ENCODE measurements at regions not wholly inside any gene's neighbourhood (a gene's known extent, or its start where the extent isn't known, plus 50 kb on each side); places are given as distances from the start of the nearest gene placed in this dataset.
A peak's percentile ranks its signal among the peaks of the same experiment; 100 is the strongest.

GRCh38 chr14:71468701-71469100 is 463.5 kb upstream of the RGS6 start:
- H3K4me3 ChIP-seq (ENCODE audit: low read length): no peak overlapping the region
- H3K27me3 ChIP-seq (ENCODE audit: insufficient read depth, low read length): no peaks in the 10 kb centered on the region
- WGBS: 100% methylated on average over 1 of the region's 1 CpG
- H3K9me3 ChIP-seq (ENCODE audit: insufficient read depth, low read depth, low read length): no peaks in the 10 kb centered on the region
- H3K27ac ChIP-seq (ENCODE audit: low read depth, low read length): no peak overlapping the region
- H3K9ac ChIP-seq (ENCODE audit: low read depth, low read length): no peak overlapping the region
- H3K36me3 ChIP-seq (ENCODE audit: insufficient read depth, low read length): no peaks in the 10 kb centered on the region
- peaks cover 9% of the 10 kb centered on the region for H3K4me1 ChIP-seq (ENCODE audit: insufficient read depth, low read length)

GRCh38 chr14:71469643-71470335 is 462.4 kb upstream of the RGS6 start:
- 93% methylated on average over 6 of the region's 6 CpGs for WGBS
- no peaks in the 10 kb centered on the region for H3K9me3 ChIP-seq (ENCODE audit: insufficient read depth, low read depth, low read length)
- no peak overlapping the region for H3K4me3 ChIP-seq (ENCODE audit: low read length)
- H3K27me3 ChIP-seq (ENCODE audit: insufficient read depth, low read length): no peaks in the 10 kb centered on the region
- H3K9ac ChIP-seq (ENCODE audit: low read depth, low read length): no peak overlapping the region
- no peak overlapping the region for H3K27ac ChIP-seq (ENCODE audit: low read depth, low read length)
- H3K36me3 ChIP-seq (ENCODE audit: insufficient read depth, low read length): no peaks in the 10 kb centered on the region
- peaks cover 16% of the 10 kb centered on the region for H3K4me1 ChIP-seq (ENCODE audit: insufficient read depth, low read length)

- H3K27ac ChIP-seq (ENCODE audit: low read depth, low read length): no peak overlapping the region
- H3K9me3 ChIP-seq (ENCODE audit: insufficient read depth, low read depth, low read length): no peaks in the 10 kb centered on the region
- peaks cover 16% of the 10 kb centered on the region for H3K4me1 ChIP-seq (ENCODE audit: insufficient read depth, low read length)
- no peaks in the 10 kb centered on the region for H3K27me3 ChIP-seq (ENCODE audit: insufficient read depth, low read length)
- H3K36me3 ChIP-seq (ENCODE audit: insufficient read depth, low read length): no peaks in the 10 kb centered on the region
- H3K4me3 ChIP-seq (ENCODE audit: low read length): no peak overlapping the region
- H3K9ac ChIP-seq (ENCODE audit: low read depth, low read length): no peak overlapping the region
- 98% methylated on average over 5 of the region's 6 CpGs for WGBS
These were observed 460.4 kb upstream of the RGS6 start for GRCh38 chr14:71471634-71472355.

GRCh38 chr14:71472356-71473340 is 459.6 kb upstream of the RGS6 start:
- Histone ChIP-seq H3K9ac (ENCODE audit: low read depth, low read length) (no peak overlapping the region), H3K27ac (ENCODE audit: low read depth, low read length) (no peak overlapping the region), H3K36me3 (ENCODE audit: insufficient read depth, low read length) (no peaks in the 10 kb centered on the region), H3K9me3 (ENCODE audit: insufficient read depth, low read depth, low read length) (no peaks in the 10 kb centered on the region), H3K4me1 (ENCODE audit: insufficient read depth, low read length) (peaks cover 16% of the 10 kb centered on the region), H3K4me3 (ENCODE audit: low read length) (no peak overlapping the region), H3K27me3 (ENCODE audit: insufficient read depth, low read length) (no peaks in the 10 kb centered on the region)
- 91% methylated on average over 3 of the region's 4 CpGs for WGBS

GRCh38 chr14:71473843-71474242 is 458.4 kb upstream of the RGS6 start:
- Histone ChIP-seq H3K4me1 (ENCODE audit: insufficient read depth, low read length) (peaks cover 24% of the 10 kb centered on the region), H3K4me3 (ENCODE audit: low read length) (no peak overlapping the region), H3K27me3 (ENCODE audit: insufficient read depth, low read length) (no peaks in the 10 kb centered on the region), H3K9me3 (ENCODE audit: insufficient read depth, low read depth, low read length) (no peaks in the 10 kb centered on the region), H3K27ac (ENCODE audit: low read depth, low read length) (no peak overlapping the region), H3K9ac (ENCODE audit: low read depth, low read length) (no peak overlapping the region), H3K36me3 (ENCODE audit: insufficient read depth, low read length) (no peaks in the 10 kb centered on the region)
- 88% methylated on average over 2 of the region's 2 CpGs for WGBS

GRCh38 chr14:71474301-71475265 is 457.6 kb upstream of the RGS6 start:
- Histone ChIP-seq H3K4me3 (ENCODE audit: low read length) (no peak overlapping the region), H3K9me3 (ENCODE audit: insufficient read depth, low read depth, low read length) (no peaks in the 10 kb centered on the region), H3K27ac (ENCODE audit: low read depth, low read length) (no peak overlapping the region), H3K27me3 (ENCODE audit: insufficient read depth, low read length) (no peaks in the 10 kb centered on the region), H3K4me1 (ENCODE audit: insufficient read depth, low read length) (peaks cover 26% of the 10 kb centered on the region), H3K36me3 (ENCODE audit: insufficient read depth, low read length) (no peaks in the 10 kb centered on the region), H3K9ac (ENCODE audit: low read depth, low read length) (no peak overlapping the region)
- WGBS: 89% methylated on average over 4 of the region's 4 CpGs

- Histone ChIP-seq H3K27ac (ENCODE audit: low read depth, low read length) (no peak overlapping the region), H3K9ac (ENCODE audit: low read depth, low read length) (no peak overlapping the region), H3K4me3 (ENCODE audit: low read length) (no peak overlapping the region), H3K4me1 (ENCODE audit: insufficient read depth, low read length) (peaks cover 29% of the 10 kb centered on the region), H3K27me3 (ENCODE audit: insufficient read depth, low read length) (no peaks in the 10 kb centered on the region), H3K9me3 (ENCODE audit: insufficient read depth, low read depth, low read length) (no peaks in the 10 kb centered on the region), H3K36me3 (ENCODE audit: insufficient read depth, low read length) (no peaks in the 10 kb centered on the region)
- whole genome bisulfite sequencing: 98% methylated on average over 5 of the region's 5 CpGs
These were observed 456.3 kb upstream of the RGS6 start for GRCh38 chr14:71475916-71476315.

- H3K27me3 ChIP-seq (ENCODE audit: insufficient read depth, low read length): no peaks in the 10 kb centered on the region
- 80% methylated on average over 4 of the region's 4 CpGs for WGBS
- H3K36me3 ChIP-seq (ENCODE audit: insufficient read depth, low read length): no peaks in the 10 kb centered on the region
- H3K9ac ChIP-seq (ENCODE audit: low read depth, low read length): no peak overlapping the region
- H3K4me3 ChIP-seq (ENCODE audit: low read length): no peak overlapping the region
- H3K4me1 ChIP-seq (ENCODE audit: insufficient read depth, low read length): peaks cover 36% of the 10 kb centered on the region
- H3K9me3 ChIP-seq (ENCODE audit: insufficient read depth, low read depth, low read length): no peaks in the 10 kb centered on the region
- 0 out of 2 replicates have a peak overlapping the region, but pooled peaks have one; percentile 31 for H3K27ac ChIP-seq (ENCODE audit: low read depth, low read length)
These were observed 453.7 kb upstream of the RGS6 start for GRCh38 chr14:71478542-71478941.

- H3K36me3 ChIP-seq (ENCODE audit: insufficient read depth, low read length): 0 out of 2 replicates have a peak, but pooled peaks cover 2% of the 10 kb centered on the region
- no peaks in the 10 kb centered on the region for H3K9me3 ChIP-seq (ENCODE audit: insufficient read depth, low read depth, low read length)
- WGBS: 87% methylated on average over 4 of the region's 4 CpGs
- H3K9ac ChIP-seq (ENCODE audit: low read depth, low read length): no peak overlapping the region
- no peaks in the 10 kb centered on the region for H3K27me3 ChIP-seq (ENCODE audit: insufficient read depth, low read length)
- peaks cover 31% of the 10 kb centered on the region for H3K4me1 ChIP-seq (ENCODE audit: insufficient read depth, low read length)
- no peak overlapping the region for H3K4me3 ChIP-seq (ENCODE audit: low read length)
- H3K27ac ChIP-seq (ENCODE audit: low read depth, low read length): no peak overlapping the region
These were observed 451.1 kb upstream of the RGS6 start for GRCh38 chr14:71481021-71481654.

GRCh38 chr14:71482671-71483070 is 449.6 kb upstream of the RGS6 start:
- Histone ChIP-seq H3K27me3 (ENCODE audit: insufficient read depth, low read length) (no peaks in the 10 kb centered on the region), H3K27ac (ENCODE audit: low read depth, low read length) (no peak overlapping the region), H3K9ac (ENCODE audit: low read depth, low read length) (no peak overlapping the region), H3K4me1 (ENCODE audit: insufficient read depth, low read length) (peaks cover 40% of the 10 kb centered on the region), H3K4me3 (ENCODE audit: low read length) (no peak overlapping the region), H3K9me3 (ENCODE audit: insufficient read depth, low read depth, low read length) (no peaks in the 10 kb centered on the region), H3K36me3 (ENCODE audit: insufficient read depth, low read length) (0 out of 2 replicates have a peak, but pooled peaks cover 2% of the 10 kb centered on the region)
- 87% methylated on average over 2 of the region's 2 CpGs for WGBS
